ENCODE measurements at regions not wholly inside any gene's neighbourhood (a gene's known extent, or its start where the extent isn't known, plus 50 kb on each side); places are given as distances from the start of the nearest gene placed in this dataset.

DNA sequence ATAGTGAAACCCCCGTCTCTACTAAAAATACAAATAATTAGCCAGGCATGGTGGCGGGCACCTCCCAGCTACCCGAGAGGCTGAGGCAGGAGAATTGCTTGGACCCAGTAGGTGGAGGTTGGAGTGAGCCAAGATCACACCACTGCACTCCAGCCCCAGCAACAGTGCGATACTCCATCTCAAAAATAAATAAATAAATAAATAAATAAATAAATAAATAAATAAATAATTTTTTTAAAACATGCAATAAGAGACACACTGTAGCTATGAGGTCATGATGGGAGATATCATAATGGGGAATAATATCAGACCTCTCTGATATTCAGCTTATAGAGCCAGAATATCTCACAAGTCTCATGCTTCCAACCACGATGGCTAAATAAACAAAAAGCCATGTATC is 82.3 kb downstream of the CD24 start:
- H3K9ac ChIP-seq (ENCODE audit: low read depth in 1 of 2, low read length in 2 of 2), result no peak overlapping the region
- H3K4me1 ChIP-seq (ENCODE audit: control insufficient read depth in 4 of 4, insufficient read depth in 4 of 4, low read length in 3 of 4), result peaks cover 0 to 3% (median 0%) of the 10 kb centered on the region in 4 donors
- no peak for DNase-seq (ENCODE audit: low spot score)
- no peak for TF ChIP-seq TAF1 (conservative IDR thresholded peaks at IDR 0.05)
- TF ChIP-seq NR2F2 (IDR thresholded peaks at IDR 0.05), result no peak
- TF ChIP-seq JUND (IDR thresholded peaks at IDR 0.05), result no peak
- TF ChIP-seq, protein P1, sequence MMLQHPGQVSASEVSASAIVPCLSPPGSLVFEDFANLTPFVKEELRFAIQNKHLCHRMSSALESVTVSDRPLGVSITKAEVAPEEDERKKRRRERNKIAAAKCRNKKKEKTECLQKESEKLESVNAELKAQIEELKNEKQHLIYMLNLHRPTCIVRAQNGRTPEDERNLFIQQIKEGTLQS (IDR thresholded peaks at IDR 0.05), result no peak
- no peak for TF ChIP-seq FOXA1 (IDR thresholded peaks at IDR 0.05)
- no peak for TF ChIP-seq RAD21 (IDR thresholded peaks at IDR 0.05)
- TF ChIP-seq HNF4G (IDR thresholded peaks at IDR 0.05), result no peak
- TF ChIP-seq, protein P2, sequence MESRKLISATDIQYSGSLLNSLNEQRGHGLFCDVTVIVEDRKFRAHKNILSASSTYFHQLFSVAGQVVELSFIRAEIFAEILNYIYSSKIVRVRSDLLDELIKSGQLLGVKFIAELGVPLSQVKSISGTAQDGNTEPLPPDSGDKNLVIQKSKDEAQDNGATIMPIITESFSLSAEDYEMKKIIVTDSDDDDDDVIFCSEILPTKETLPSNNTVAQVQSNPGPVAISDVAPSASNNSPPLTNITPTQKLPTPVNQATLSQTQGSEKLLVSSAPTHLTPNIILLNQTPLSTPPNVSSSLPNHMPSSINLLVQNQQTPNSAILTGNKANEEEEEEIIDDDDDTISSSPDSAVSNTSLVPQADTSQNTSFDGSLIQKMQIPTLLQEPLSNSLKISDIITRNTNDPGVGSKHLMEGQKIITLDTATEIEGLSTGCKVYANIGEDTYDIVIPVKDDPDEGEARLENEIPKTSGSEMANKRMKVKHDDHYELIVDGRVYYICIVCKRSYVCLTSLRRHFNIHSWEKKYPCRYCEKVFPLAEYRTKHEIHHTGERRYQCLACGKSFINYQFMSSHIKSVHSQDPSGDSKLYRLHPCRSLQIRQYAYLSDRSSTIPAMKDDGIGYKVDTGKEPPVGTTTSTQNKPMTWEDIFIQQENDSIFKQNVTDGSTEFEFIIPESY (IDR thresholded peaks at IDR 0.05), result no peak
- no peak for TF ChIP-seq SP1 (IDR thresholded peaks at IDR 0.05)
- no peak for TF ChIP-seq EGR1 (IDR thresholded peaks at IDR 0.05; ENCODE audit: low read depth in 2 of 2)
- no peak for TF ChIP-seq GABPA (IDR thresholded peaks at IDR 0.05 in 1 of 2, conservative IDR thresholded peaks at IDR 0.05 in 1 of 2)
- TF ChIP-seq FOXA2 (IDR thresholded peaks at IDR 0.05), result no peak
- TF ChIP-seq, protein P3, sequence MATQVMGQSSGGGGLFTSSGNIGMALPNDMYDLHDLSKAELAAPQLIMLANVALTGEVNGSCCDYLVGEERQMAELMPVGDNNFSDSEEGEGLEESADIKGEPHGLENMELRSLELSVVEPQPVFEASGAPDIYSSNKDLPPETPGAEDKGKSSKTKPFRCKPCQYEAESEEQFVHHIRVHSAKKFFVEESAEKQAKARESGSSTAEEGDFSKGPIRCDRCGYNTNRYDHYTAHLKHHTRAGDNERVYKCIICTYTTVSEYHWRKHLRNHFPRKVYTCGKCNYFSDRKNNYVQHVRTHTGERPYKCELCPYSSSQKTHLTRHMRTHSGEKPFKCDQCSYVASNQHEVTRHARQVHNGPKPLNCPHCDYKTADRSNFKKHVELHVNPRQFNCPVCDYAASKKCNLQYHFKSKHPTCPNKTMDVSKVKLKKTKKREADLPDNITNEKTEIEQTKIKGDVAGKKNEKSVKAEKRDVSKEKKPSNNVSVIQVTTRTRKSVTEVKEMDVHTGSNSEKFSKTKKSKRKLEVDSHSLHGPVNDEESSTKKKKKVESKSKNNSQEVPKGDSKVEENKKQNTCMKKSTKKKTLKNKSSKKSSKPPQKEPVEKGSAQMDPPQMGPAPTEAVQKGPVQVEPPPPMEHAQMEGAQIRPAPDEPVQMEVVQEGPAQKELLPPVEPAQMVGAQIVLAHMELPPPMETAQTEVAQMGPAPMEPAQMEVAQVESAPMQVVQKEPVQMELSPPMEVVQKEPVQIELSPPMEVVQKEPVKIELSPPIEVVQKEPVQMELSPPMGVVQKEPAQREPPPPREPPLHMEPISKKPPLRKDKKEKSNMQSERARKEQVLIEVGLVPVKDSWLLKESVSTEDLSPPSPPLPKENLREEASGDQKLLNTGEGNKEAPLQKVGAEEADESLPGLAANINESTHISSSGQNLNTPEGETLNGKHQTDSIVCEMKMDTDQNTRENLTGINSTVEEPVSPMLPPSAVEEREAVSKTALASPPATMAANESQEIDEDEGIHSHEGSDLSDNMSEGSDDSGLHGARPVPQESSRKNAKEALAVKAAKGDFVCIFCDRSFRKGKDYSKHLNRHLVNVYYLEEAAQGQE (IDR thresholded peaks at IDR 0.05), result no peak
- TF ChIP-seq, protein P4, sequence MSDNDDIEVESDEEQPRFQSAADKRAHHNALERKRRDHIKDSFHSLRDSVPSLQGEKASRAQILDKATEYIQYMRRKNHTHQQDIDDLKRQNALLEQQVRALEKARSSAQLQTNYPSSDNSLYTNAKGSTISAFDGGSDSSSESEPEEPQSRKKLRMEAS (IDR thresholded peaks at IDR 0.05), result no peak
- H3K36me3 ChIP-seq (ENCODE audit: control insufficient read depth in 4 of 4, insufficient read depth in 3 of 4, low read depth in 1 of 4, low read length in 3 of 4), result no peaks in the 10 kb centered on the region
- no peak overlapping the region for H3K4me3 ChIP-seq (ENCODE audit: low read depth in 1 of 3, low read length in 3 of 3)
- H3K27ac ChIP-seq (ENCODE audit: low read depth in 1 of 2, low read length in 2 of 2), result no peak overlapping the region
- no peaks in the 10 kb centered on the region for H3K9me3 ChIP-seq (ENCODE audit: control insufficient read depth in 4 of 4, low read length in 3 of 4)
- WGBS, result 96% methylated on average over 5 of the region's 5 CpGs
- H3K27me3 ChIP-seq (ENCODE audit: control insufficient read depth in 4 of 4, insufficient read depth in 4 of 4, low read length in 3 of 4), result no peaks in the 10 kb centered on the region

DNA sequence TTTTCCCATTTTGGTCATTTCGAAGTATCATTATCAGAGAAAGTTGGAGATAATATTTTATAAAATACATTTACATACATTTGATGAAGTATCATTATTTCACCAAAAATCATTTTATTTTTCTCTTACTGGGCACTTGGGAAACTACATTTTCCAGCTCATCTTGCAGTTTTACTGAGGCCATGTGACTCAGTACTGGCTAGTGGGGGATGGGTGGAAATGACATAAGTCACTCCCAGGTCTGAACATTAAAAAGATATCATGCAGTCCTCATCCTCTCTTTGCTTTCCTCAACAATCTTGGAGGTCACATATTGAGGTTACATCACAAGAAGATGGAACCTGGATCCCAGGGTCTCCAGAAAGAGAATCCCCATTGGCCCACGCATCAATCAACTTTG is 84.1 kb downstream of the CD24 start:
- Histone ChIP-seq H3K9ac (ENCODE audit: low read depth in 1 of 2, low read length in 2 of 2) (no peak overlapping the region), H3K4me1 (ENCODE audit: control insufficient read depth in 4 of 4, insufficient read depth in 4 of 4, low read length in 3 of 4) (peaks cover 0 to 3% (median 0%) of the 10 kb centered on the region in 4 donors), H3K36me3 (ENCODE audit: control insufficient read depth in 4 of 4, insufficient read depth in 3 of 4, low read depth in 1 of 4, low read length in 3 of 4) (no peaks in the 10 kb centered on the region), H3K9me3 (ENCODE audit: control insufficient read depth in 4 of 4, low read length in 3 of 4) (no peaks in the 10 kb centered on the region), H3K27ac (ENCODE audit: low read depth in 1 of 2, low read length in 2 of 2) (no peak overlapping the region), H3K27me3 (ENCODE audit: control insufficient read depth in 4 of 4, insufficient read depth in 4 of 4, low read length in 3 of 4) (no peaks in the 10 kb centered on the region), H3K4me3 (ENCODE audit: low read depth in 1 of 3, low read length in 3 of 3) (no peak overlapping the region)
- WGBS, result 98% methylated on average over 2 of the region's 2 CpGs
- DNase-seq (ENCODE audit: low spot score), result no peak
- no peak for TF ChIP-seq GABPA (IDR thresholded peaks at IDR 0.05 in 1 of 2, conservative IDR thresholded peaks at IDR 0.05 in 1 of 2)
- TF ChIP-seq TAF1 (conservative IDR thresholded peaks at IDR 0.05), result no peak
- TF ChIP-seq, protein P4 (IDR thresholded peaks at IDR 0.05), result no peak
- no peak for TF ChIP-seq FOXA2 (IDR thresholded peaks at IDR 0.05)
- TF ChIP-seq, protein P1 (IDR thresholded peaks at IDR 0.05), result no peak
- TF ChIP-seq JUND (IDR thresholded peaks at IDR 0.05), result no peak
- no peak for TF ChIP-seq HNF4G (IDR thresholded peaks at IDR 0.05)
- TF ChIP-seq, protein P2 (IDR thresholded peaks at IDR 0.05), result no peak
- no peak for TF ChIP-seq NR2F2 (IDR thresholded peaks at IDR 0.05)
- no peak for TF ChIP-seq RAD21 (IDR thresholded peaks at IDR 0.05)
- no peak for TF ChIP-seq HNF4A (conservative IDR thresholded peaks at IDR 0.05)
- TF ChIP-seq SP1 (IDR thresholded peaks at IDR 0.05), result no peak
